Umbilical cord (tissue), 1 donor: ENCODE measurements at regions not wholly inside any gene's neighbourhood (a gene's known extent, or its start where the extent isn't known, plus 50 kb on each side); places are given as distances from the start of the nearest gene placed in this dataset.
"Not testable (repeated sequence)": the region's sequence is repeated elsewhere in the genome, so short reads cannot be mapped to it uniquely, and the experiment has no call there.

Experiments
- DNase-seq: peaks from one replicate; pipeline ENCODE4 v3.0.0-alpha.2; 2015; ENCODE audit warnings: low spot score

DNA sequence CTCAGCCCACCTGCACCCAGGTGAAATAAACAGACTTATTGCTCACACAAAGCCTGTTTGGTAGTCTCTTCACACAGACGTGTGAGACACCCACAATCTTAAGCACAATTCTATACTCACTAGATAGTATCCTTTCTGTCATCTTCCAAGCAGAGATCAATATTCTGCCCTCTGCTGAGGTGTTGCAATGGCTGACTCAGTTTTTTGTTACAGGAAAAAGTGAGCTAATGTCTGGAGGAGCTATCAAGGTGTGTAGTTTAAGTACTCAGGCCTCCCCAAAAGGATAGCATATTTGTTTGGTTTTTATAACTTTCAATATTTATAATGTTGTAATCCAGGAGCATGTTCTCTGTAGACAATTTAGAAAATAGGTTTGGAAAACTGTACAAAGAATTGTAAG is 775.2 kb upstream of the POU3F4 start:
- DNase-seq: no peak

GRCh38 chrX:82734140-82734539 is 774.0 kb upstream of the POU3F4 start:
- no peak for DNase-seq

DNA sequence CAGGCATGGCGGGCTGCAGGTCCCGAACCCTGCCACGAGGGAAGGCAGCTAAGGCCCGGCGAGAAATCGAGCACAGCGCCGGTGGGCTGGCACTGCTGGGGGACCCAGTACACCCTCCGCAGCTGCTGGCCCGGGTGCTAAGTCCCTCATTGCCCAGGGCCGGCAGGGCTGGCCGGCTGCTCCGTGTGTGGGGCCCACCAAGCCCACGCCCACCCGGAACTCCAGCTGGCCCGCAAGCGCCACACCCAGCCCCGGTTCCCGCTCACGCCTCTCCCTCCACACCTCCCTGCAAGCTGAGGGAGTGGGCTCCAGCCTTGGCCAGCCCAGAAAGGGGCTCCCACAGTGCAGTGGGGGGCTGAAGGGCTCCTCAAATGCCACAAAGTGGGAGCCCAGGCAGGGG is 769.8 kb upstream of the POU3F4 start:
- DNase-seq: not testable (repeated sequence)

GRCh38 chrX:82742351-82742750 is 765.7 kb upstream of the POU3F4 start:
- DNase-seq: no peak

- not testable (repeated sequence) for DNase-seq
These were observed 762.4 kb upstream of the POU3F4 start for GRCh38 chrX:82745725-82746124.

GRCh38 chrX:82748906-82749505 is 759.1 kb upstream of the POU3F4 start:
- peak; percentile 8 for DNase-seq

- DNase-seq: no peak
These were observed 751.8 kb upstream of the POU3F4 start for GRCh38 chrX:82756272-82756671.

DNA sequence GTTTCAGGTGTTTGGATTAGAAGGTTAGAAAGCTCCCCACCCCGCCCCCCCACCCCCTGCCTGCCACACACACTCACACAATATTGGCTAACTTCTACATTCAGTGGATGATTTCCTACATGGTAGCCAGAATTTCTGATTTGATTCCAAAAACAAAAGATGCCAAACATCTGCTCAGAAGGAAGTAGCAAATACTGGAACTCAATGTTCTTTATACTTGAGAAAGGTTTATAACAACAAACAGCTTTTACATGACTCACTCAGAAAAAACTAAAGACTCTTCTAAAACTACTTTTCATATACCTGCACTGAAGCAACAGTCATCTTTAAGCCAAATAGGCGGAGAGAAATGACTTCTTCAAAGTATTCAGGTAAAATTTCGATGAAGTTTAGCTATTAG is 750.5 kb upstream of the POU3F4 start:
- DNase-seq: no peak

DNA sequence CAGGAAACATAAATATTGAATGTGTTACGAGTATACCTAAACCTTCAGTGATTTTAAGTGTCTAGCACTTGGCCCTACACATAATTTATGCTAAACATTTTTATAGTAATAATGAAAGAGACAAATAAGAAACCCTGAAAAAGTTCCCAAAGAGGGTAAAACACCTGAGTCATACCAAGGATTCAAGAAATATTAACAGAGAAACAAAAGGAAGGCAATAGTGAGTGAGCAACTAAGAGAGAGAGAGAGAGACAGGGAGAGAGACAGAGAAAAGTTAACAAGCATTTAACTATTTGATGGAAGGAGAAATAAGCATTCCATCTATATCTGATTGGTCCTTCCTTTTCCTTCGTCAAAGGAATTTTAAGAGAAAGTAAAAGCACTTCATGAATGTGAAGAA is 743.6 kb upstream of the POU3F4 start:
- no peak for DNase-seq

- DNase-seq: no peak
These were observed 742.3 kb upstream of the POU3F4 start for GRCh38 chrX:82765811-82766210.

- DNase-seq: no peak
These were observed 732.7 kb upstream of the POU3F4 start for GRCh38 chrX:82775426-82775825.

- no peak for DNase-seq
These were observed 726.1 kb upstream of the POU3F4 start for GRCh38 chrX:82782014-82782413.

DNA sequence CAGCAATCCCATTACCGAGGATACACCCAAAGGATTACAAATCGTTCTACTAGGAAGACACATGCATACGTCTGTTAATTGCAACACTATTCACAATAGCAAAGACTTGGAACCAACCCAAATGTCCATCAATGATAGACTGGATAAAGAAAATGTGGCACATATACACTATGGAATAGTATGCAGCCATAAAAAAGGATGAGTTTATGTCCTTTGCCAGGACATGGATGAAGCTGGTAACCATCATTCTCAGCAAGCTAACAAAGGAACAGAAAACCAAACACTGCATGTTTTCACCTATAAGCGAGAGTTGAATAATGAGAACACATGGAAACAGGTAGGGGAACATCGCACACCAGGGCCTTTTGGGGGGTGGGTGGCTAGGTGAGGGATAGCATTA is 695.2 kb upstream of the POU3F4 start:
- not testable (repeated sequence) for DNase-seq

- peak; percentile 55 for DNase-seq
These were observed 694.4 kb upstream of the POU3F4 start for GRCh38 chrX:82813671-82814078.

DNA sequence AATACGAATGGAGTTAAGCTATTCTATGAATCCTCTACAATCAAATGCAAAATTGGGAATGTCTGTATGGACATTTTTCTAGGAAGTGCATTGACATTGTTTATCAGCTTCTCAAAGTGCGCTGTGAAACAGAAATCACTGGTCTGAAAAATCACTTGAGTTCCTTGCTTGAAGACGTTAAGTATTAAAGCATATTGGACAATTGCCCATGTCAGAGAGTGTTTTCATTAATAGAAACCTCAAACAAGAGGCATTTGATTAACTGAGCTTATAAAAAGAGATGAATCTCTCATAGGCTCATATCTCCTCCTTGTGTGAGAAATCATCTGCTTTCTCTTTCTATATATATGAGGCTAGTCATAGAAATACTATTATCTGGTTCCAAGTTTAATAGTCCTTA is 692.1 kb upstream of the POU3F4 start:
- no peak for DNase-seq

DNA sequence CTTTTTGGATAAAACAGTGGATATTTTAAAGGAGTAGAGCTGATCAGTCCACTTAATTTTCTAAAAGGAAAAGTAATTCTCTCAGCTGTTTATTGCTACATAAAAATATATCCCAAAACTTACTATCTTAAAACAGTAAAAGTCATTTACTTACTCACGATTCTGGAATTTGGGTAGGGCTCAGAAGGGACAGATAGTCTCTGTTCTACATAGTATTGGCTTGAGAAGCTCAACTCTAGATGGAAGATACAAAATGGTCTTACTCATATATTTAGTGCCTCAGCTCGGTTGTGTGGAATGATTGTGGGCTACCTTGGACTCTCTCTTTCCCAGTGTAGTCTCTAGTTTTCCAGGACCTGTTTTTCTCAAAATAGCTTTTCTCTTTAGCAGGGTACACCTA is 691.5 kb upstream of the POU3F4 start:
- no peak for DNase-seq

GRCh38 chrX:82842286-82842685 is 665.8 kb upstream of the POU3F4 start:
- no peak for DNase-seq

- no peak for DNase-seq
These were observed 660.0 kb upstream of the POU3F4 start for GRCh38 chrX:82848111-82848510.
